ENCODE measurements at regions not wholly inside any gene's neighbourhood (a gene's known extent, or its start where the extent isn't known, plus 50 kb on each side); places are given as distances from the start of the nearest gene placed in this dataset.
A peak's percentile ranks its signal among the peaks of the same experiment; 100 is the strongest.
"Not testable (repeated sequence)": the region's sequence is repeated elsewhere in the genome, so short reads cannot be mapped to it uniquely, and the experiment has no call there.

DNA sequence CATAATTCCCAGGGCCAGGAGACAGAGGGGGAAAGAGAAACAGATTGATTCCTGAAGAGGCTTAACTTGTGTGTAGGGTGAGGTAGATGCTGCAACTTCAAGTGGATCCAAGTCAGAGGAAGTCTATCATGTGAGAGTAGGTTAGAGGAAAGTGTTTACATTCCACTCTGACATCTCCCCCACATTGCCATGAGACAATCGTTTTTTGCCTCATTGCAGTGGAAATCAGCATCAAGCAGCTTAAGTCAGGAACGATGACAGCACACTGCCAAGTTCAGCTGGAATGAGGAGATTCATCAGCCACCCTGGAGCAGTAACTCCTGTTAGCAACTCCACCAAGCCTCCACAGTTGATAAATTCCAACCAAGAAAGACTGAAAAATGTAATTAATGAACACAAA is 689.7 kb upstream of the MEF2C start:
- DNase-seq, result no peak

GRCh38 chr5:89570557-89570956 is 687.6 kb upstream of the MEF2C start:
- no peak for DNase-seq

DNA sequence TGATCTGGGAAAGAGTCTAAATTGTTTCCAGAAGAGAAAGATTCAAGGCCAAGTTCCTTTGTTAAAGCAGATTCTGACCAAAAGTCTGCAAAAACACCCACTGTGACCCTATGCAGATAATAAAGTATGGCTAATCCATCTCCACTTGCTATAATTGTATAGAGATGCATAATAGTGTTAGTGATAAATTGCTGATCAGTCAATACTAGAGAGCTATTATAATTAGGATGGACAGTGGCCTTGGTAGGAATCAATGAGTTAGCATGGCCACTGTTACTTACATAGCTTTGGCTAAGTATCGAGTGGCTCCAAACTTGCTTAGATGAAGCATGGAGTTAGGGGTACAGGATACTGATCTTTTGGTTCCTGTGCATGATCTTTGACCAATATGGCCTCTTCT is 683.4 kb upstream of the MEF2C start:
- DNase-seq, result no peak

- DNase-seq, result no peak
These were observed 677.7 kb upstream of the MEF2C start for GRCh38 chr5:89560696-89561095.

- peak in 3 of 56 donors; percentile 2 to 32 (median 5) for DNase-seq
These were observed 673.4 kb upstream of the MEF2C start for GRCh38 chr5:89556215-89556913.

DNA sequence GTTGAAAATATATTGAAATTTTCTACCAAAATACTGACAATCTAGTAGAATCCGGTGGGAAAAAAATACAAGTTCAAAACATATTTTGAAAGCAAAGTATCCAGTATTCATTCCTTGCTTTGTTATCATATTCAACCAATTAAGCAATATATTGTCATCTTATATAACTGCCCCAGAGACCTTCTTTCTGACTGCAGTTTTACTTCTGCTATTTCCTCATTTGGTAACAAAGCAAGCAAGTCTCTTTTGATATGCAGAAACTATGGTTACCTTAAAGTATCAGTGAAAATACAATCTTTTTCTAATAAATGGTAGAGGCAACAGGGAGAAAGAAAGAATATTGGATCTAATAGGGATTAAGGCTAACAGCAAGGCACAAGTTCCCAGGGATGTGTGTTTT is 663.7 kb upstream of the MEF2C start:
- DNase-seq, result no peak

DNA sequence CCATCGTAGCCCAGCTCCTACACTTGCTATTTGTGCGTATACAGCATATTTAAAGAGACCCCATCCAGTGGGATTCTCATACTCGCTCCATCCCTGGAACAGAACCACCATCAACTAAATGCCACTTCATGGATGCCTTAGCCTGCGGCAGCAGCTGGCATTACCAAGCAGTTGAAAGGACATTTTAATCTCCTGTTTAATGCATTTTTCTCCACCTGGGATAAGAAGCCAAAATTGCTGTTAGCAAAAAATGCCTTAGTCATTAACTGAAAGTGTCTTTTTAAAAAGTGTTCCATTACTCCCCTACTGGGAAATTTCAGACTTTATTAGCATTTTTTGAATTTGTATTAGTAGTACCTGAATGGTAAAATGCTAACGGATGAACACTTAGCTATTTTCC is 662.6 kb upstream of the MEF2C start:
- DNase-seq, result no peak

DNA sequence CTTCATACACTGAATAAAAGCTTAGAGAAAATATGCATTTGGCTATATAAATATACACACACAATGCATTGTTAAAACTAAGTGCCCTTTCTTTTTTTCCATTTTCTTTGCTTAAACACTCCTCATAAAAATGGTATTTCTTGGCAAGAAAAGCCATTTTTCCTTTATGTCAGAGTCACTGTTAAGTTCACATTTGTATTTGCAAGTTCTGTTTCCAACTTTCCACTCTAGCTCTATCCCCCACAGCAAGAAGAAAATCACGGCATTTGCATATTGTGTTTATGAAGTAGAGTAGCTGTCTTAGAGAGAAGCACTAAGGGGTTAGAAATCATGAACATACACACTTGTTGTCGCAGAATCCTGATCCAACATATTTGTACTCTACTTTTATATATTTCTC is 662.1 kb upstream of the MEF2C start:
- DNase-seq, result no peak

- no peak for DNase-seq
These were observed 659.8 kb upstream of the MEF2C start for GRCh38 chr5:89542736-89543135.

DNA sequence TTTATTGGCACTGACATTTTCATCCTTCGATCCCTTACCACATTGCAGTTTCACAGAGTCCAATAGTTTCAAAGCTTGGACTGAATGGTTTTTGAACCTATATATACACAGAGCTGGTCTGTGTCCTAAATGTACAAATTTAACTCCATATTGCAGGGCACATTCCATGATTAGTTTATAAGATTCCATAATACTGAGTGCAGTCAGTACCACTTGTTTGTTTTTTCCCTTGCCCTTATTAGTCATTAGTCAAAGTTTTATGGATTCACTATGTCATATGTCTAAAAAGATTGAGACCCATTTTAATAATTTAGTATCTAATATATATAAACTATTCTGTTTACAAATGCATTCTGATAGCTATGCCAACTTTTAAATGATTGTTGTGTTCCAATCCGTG is 654.8 kb upstream of the MEF2C start:
- DNase-seq, result no peak

DNA sequence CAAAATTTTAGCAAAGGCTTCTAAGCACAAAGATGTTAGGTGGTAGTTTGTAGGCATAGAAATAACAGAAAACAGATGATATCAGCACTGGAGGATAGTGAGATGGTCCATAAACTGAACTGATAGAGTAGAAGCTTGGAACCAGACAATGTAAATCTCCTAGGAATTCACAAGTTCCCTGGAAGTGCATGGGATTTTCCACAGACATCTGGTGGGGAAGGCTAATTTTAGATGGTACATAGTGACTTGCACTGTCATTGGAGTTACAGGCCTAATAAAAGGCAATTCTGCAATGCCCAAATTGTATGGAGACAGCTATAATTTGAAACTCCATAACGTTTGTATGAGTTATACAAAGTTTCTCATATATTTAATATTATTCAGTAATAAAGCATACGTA is 653.0 kb upstream of the MEF2C start:
- no peak for DNase-seq

GRCh38 chr5:89535411-89535810 is 652.4 kb upstream of the MEF2C start:
- no peak for DNase-seq

DNA sequence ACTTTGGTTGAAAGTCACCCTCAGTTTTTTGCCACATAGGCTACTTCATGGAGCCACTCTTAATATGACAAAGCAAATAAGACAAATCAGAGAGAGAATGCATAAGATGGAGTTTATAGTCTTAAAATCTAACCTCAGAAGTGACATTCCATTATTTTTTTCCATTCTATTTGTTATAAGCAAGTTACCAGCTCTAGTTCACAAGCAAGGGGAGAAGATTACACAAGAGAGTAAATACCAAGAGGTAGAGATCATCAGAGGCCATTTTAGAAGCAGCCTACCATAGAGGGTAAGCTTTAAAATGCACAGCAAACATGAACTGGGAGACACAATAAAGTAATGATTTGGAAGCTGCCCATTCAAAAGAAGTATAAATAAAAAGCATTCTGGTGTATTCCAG is 651.3 kb upstream of the MEF2C start:
- DNase-seq, result no peak

DNA sequence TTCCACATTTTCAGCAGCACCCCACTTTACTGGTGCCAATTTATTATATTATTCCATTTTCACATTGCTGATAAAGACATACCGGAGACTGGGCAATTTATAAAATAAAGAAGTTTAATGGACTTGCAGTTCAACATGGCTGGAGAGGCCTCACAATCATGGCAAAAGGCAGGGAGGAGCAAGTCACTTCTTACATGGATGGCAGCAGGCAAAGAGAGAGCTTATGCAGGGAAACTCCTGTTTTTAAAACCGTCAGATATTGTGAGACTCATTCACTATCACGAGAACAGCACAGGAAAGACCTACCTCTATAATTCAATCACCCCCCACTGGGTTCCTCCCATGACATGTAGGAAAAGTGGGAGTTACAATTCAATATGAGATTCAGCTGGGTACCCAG is 641.8 kb upstream of the MEF2C start:
- DNase-seq, result no peak

- DNase-seq, result not testable (repeated sequence)
These were observed 640.9 kb upstream of the MEF2C start for GRCh38 chr5:89523867-89524266.

- no peak for DNase-seq
These were observed 637.8 kb upstream of the MEF2C start for GRCh38 chr5:89520771-89521170.

DNA sequence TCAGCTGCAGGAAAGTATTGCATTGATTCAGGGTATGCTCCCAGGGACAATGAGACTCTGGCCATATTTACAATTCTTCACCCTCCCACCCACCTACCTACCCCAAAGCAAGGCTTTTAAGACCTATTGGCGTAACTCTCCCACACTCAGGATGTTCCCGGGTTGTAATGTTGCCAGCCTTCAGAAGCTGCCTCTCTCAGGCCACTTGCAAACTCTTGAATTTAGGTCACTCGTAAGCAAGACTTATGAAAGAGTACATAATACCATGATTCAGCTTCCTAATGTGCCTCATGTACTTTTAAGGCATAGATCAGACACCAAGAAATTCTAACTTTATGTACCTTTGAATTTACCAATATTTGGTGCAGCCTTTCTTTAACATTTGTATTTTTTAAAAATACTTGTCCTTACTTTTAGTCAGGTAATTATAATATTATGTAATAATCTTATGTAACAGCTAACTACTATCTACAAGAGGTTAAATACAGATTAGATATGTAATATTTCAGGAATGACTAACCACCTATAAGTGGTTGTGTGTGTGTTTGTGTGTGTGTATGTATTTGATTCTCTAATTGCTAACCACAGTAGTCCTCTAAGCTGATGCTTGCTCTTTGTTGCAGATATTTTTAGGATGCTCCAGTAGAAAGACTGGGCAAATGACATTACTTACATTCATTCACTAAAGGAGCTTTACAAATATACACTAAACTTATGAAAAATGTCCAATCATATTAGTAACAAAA is 630.5 kb upstream of the MEF2C start:
- no peak for DNase-seq

GRCh38 chr5:89504051-89504450 is 621.1 kb upstream of the MEF2C start:
- DNase-seq, result no peak

DNA sequence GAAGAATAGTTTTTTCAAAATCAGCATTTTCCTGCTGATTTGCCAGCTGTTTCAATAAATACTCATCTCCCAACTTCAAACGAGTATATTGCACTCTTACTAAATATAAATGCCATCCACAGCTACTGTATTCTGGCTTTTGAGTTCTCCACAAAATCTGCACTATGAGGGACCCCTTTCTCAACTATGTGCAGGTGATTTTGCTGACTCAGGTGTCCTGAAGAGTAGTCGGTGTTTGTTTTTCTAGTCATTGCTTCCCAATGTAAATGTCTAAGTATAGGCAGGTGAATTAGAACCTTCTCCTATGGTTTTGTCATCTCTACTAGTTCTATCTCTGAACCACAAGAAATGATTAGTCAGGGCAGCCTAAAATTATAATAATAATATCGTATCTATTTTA is 616.8 kb upstream of the MEF2C start:
- DNase-seq, result no peak

DNA sequence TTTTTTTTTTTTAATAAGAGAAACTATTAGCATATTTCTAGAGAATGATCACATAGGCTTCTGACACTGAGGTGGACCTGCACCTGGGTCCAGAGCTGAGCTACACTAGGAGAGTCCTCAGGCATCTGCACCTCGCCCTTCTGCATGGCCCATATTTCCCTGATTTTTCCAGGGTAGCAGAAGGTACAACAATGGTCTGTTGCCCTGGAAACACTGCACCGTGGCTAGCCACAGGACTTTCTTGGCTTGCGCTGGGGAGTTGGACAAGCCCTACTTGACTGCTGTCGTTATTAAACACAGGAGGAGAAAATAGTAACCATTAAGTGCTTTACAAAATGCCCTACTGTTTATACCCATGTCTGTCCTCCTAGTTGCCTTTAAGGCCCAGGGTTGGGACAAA is 615.7 kb upstream of the MEF2C start:
- peak in 3 of 56 donors; percentile 0 to 6 (median 4) for DNase-seq

GRCh38 chr5:89493414-89493813 is 610.4 kb upstream of the MEF2C start:
- no peak for DNase-seq

DNA sequence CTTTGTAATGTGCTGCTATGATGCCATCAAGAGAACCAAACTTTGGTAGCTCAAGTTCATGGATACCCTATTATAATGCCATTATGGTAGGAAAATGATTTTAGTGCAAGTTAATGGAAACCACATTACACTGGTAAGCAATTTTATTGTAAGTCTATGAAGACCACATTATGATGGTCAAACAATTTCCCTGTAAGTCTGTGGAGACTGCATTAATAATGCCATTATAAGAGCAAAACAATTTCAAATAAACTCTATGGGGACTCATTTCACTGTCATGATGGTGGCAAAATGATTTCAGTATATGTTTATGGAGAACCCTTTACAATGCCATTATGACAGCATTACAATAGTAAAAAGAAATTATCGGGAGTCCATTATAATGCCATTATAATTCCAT is 602.0 kb upstream of the MEF2C start:
- DNase-seq, result no peak

DNA sequence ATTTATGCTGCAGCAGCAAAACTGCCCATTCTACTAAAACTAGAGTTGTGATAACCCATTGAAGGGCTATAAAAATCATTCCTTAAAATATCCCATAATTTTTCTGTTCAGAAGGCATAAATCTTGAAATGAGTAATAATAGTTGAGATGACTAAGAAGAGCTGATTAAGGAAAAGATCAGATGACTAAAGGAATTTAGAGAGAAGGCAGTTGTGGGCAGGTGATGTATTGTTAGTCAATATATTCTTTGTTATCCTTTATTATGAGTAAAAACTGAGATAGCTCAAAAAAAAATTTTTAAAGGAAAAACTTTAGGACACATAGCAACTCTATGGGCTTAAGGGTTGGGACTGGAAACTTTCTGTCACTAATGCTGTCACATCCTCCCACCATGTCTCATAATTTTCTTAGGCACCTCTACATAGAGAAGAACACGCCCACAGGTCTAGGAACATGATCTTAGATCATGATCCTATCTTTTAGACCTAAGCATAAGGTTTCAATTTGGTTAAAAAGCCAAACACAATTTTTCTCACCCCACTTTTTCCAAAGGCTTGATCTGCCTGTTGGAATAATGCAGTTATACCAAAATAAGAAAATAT is 597.5 kb upstream of the MEF2C start:
- no peak for DNase-seq

Data from nucleus accumbens (tissue), 56 donors.